ENCODE measurements at regions not wholly inside any gene's neighbourhood (a gene's known extent, or its start where the extent isn't known, plus 50 kb on each side); places are given as distances from the start of the nearest gene placed in this dataset.

DNA sequence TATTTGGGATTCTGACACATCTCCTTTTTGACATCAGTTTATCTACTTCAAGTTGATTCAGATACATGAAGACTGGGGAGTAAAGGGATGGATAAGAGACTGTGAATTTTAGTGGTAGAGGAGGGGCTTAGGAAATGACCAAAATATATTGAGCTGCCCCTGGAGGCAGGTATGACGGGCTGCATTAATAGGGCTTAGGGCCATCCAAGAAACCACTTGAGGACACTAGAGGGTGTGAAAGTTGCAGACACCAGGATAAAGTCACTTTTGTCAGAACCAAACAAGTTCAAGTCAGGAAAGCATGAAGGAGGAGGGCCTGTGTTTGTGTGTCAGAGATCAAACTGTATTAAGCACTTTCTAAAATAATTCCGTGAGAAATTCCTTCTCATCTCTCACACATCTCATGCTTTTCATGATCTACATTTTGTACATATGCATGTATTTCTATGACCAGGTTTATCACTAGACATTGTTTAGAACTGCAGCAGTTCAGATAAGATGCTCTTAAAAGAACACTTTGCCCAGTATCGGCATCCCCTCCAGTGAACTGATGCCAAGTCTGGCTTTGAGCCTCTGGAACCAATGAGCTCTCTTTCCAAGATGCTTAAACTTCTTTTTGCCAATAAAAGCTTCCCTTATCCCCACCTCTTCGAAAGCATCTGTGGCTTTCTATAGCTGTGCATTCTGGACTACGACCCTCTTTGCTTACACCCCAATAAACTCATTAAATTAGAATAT, 136.9 kb downstream of the SLC38A1 start:
- no peak for DNase-seq (ENCODE audit: low read depth in 2 of 2)

DNA sequence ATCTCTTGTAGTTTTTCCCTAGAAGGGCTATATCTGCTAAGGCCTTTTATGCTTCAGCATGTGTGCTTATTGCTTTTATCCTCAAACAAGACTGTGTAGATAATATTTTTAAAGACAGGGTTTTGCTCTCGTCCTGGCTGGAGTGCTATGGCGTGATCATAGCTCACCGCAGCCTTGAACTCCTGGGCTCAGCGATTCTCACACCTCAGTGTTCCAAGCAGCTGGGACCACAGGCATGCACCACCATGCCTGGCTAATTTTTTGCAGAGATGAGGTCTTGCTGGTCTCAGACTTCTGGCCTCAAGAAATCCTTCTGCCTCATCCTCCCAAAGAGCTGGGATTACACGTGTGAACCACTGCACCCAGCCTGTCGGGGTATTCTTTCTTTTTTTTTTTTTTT, 137.3 kb upstream of the SCAF11 start:
- DNase-seq (ENCODE audit: low read depth in 2 of 2), result no peak

GRCh38 chr12:46126050-46126727, 135.8 kb upstream of the SCAF11 start:
- DNase-seq (ENCODE audit: low read depth in 2 of 2), result no peak

DNA sequence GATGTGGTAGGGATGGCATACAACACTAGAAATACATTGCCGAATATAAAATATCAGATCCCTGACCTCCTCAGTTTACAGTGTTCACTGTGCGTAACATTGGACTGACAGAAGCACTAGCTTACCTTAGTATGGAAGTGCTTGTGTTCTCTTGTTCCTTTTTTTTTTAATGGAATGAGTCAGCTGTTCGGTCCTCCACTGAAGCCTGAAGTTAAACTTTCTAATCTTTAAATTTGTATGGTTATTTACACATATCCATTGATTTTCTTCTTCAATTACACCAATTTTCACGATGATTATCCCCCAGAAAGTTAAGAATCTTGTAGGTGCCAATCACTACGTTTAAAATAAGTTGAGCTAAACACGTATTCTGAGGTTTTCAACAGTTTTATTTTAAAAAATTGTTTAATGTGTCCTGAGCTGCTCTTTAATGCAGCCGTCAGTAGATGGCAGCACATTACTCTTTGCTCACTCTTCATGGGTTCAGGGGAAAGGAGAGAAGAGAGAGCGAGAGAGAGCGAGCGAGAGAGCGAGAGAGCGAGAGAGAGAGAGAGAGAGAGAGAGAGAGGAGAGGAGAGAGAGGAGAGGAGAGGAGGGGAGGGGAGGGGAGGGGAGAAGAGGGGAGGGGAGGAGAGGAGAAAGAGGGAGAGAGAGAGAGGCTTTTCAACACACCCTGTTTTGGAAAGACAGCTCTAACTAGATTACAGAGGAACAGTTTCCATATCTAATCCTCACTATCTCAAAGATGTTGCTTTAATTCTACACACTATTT, 134.7 kb upstream of the SCAF11 start:
- DNase-seq (ENCODE audit: low read depth in 2 of 2), result peak; percentile 84 to 86

GRCh38 chr12:46124132-46124847, 133.9 kb upstream of the SCAF11 start:
- DNase-seq (ENCODE audit: low read depth in 2 of 2), result no peak

DNA sequence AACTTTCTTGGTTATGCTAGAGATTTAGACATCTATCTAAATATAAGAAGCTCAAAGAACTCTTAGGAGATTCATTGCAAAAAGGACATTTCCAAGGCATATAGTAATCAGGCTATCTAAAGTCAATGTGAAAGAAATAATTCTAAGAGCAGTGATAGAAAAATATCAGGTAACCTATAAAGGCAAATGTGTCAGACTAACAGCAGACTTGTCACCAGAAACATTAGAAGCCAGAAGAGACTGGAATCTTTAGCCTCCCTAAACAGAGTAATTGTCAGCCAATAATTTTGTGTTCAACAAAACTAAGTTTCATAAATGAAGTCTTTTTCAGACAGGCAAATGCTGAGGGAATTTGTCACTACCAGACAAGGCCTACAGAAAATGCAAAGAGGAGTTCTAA, 122.0 kb upstream of the SCAF11 start:
- no peak for DNase-seq (ENCODE audit: low read depth in 2 of 2)

DNA sequence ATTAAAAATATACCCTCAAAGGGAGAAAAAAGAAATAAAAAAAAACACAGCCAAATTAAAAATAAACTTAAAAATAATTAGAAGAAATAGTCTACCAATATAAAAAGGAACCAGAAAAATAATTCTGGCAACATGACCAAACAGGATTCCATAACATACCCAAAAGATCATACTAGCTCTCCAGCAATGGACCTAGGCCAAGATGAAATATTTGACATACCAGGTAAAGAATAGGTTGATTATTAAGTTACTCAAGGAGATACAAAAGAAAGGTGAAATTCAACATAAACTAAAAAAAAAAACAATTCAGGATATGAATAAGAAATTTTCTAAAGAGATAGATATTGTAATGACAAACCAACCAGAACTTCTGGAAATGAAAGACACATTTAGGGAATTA, 121.3 kb upstream of the SCAF11 start:
- no peak for DNase-seq (ENCODE audit: low read depth in 2 of 2)

DNA sequence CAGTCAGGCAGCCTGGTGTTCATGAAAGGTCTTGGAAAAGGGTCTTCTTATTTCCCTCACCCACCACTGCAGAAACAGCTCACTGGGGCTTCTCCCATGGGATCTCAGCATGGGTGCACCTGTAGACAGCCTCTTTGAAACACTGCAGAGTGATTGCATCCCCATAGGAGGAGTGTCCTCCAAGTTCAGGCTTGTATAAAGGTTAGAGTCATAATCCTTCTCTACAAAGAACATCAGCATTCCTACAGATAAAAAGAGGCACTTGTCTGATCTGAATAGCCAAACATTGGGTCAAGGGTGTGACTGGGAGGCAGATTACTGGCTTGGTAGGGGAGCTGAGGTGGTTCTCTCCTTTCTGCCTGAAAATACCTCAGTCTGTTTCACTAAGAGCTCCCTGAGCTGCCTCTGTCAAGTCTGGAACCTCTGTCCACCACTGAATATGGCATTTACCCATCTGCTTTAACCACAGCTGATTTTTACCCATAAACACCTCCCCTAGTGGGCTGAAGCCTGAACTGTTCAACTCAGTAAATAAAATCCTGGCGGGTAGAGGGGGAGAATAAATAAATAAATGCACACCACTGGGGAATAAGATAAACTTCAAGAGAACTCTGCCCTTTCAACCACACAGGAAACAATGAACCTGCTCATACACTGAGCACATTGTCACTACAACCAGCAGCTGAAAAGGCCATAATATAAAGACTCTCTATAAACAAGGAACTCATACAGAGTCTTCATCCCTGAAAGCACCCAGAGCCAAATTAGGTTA, 120.7 kb upstream of the SCAF11 start:
- no peak for DNase-seq (ENCODE audit: low read depth in 2 of 2)

GRCh38 chr12:46110223-46110611, 119.8 kb upstream of the SCAF11 start:
- DNase-seq (ENCODE audit: low read depth in 2 of 2), result no peak

- DNase-seq (ENCODE audit: low read depth in 2 of 2), result no peak
These were observed 119.2 kb upstream of the SCAF11 start for GRCh38 chr12:46109343-46110222.

GRCh38 chr12:46108721-46109120, 118.3 kb upstream of the SCAF11 start:
- DNase-seq (ENCODE audit: low read depth in 2 of 2), result no peak

DNA sequence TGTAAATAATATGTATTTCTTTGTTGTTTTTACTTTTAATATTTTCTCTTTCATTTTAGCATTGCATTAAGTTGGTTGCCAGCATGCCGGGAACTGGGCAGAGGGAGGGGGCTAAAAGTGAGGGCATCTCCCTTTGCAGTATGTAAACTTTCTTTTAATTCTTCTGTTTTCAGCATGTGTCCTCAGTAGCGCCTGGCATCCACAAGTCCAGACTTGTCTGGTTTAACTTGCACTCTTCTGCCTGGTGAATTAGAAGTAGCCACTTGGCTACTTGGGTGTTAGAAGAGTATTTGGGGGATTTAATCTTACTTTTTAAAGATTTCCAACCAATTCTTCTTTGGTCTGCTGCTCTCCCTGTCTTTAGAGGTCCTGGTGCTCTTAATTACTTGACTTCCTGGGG, 117.2 kb upstream of the SCAF11 start:
- no peak for DNase-seq (ENCODE audit: low read depth in 2 of 2)

DNA sequence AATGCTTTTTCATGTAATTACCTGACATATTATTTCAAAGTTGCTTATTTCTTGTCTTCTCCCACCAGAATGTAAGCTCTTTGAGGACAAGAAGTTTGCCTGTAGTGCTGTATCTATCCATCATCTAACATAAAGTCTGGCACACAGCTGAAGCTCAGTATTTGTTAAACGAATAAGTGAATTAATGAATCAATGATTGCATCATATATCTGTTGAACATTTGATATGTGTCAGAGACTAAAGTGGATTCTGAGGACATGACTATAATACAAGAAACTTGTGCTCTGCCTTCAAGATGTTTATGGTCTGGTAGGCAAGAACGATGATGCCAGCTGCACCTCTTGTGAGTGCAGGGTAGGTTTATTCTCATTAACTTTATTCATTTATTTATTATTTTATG, 115.4 kb upstream of the SCAF11 start:
- DNase-seq (ENCODE audit: low read depth in 2 of 2), result no peak

DNA sequence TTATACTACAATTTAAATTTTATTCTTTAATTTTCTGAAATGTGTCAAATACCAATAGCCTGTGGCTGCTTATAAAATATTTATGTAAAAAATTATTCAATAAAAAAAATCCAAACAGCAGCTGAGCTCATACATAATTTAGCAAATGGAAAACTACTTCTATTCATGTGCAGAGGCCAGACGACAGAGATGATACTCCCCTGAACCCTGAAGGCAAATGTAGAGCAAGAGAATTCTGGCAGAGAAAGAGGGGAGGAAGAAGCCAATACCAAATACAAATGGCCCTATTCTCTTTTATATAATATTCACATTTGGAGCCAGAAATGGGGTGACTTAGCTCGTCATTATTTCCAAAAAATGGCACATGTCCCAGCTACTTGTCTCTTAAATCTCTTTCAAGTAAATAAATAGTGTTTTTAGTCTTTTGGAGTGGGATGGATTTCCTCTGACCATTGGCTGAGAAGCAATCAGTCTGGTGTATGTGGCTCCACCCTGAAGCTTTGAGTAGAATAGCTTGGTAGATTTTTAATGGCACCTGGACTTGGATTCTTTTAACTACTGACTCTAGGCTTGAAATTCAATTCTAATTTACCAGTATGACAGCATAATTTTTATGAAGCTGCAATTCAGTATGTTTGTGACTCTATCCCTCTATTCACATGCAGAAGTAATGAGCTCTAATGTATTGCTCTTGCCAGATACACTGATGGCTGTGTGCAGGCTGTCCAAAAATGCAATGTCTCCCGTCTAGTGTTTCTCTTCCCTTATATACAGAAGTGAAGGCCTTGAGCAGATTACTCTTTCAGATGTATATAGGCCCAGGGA, 113.4 kb upstream of the SCAF11 start:
- DNase-seq (ENCODE audit: low read depth in 2 of 2), result no peak

DNA sequence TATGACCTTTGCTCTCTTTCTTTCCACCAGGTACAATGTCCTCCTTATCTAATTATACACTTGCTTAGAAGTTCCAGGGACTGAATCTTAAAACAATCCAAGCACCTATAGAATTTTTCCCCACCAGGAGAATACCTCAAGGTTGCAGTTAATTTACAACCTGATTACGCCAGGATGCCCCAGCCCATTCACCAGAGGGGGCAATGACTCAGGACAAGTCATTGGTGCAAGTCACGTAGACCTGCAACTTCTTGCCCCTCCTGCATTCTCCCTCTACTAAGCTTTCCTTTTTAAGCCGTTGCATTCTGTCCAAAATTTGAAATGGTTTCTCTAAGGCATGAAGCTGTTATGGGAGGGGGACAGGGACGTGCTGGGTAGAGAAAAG, 111.1 kb upstream of the SCAF11 start:
- DNase-seq (ENCODE audit: low read depth in 2 of 2), result no peak

DNA sequence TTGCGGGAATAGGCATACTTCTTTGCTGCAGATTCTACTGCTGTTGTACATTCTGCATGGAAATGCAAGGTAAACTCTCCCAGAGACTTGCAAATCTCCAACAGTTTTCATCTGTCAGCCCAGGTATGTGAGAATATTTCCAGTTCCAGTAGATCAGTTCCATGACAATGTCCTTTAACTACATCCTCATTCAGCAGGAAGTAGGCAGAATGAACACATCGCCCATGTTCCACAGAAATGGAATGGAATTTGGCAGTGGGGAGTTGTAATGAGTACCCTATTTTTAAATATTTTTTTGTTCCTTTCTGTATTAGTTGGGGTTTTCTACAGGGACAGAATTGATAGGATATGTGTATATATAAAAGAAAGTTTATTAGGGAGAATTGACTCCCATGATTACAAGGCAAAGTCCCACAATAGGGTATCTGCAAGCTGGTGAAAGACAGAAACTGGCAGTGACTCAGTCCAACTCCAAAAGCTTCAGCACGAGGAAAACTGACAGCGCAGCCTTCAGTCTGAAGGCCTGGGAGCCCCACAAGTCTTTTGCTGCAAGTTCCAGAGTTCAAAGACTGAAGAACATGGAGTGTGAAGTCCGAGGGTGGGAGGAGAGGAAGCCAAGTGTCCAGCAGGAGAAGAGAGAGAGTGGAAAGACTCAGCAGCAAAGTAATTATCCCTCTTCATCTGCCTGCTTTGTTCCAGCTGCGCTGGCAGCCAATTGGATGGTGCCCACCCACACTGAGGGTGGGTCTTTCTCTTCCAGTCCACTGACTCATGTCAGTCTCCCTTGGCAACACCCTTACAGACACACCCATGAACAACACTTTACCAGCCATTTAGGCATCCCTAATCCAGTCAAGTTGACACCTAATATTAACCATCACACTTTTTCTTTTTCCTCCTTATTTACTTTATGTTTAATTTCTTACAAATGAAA, 110.4 kb upstream of the SCAF11 start:
- no peak for DNase-seq (ENCODE audit: low read depth in 2 of 2)

GRCh38 chr12:46089414-46090162, 99.2 kb upstream of the SCAF11 start:
- no peak for DNase-seq (ENCODE audit: low read depth in 2 of 2)
